DMS153 (cell line): ENCODE measurements at regions not wholly inside any gene's neighbourhood (a gene's known extent, or its start where the extent isn't known, plus 50 kb on each side); places are given as distances from the start of the nearest gene placed in this dataset.
A peak's percentile ranks its signal among the peaks of the same experiment; 100 is the strongest.

Source experiments
- DNase-seq: peaks from one replicate; lab custom pipeline; 2025; lab: John Stamatoyannopoulos, UW

GRCh38 chr5:74122175-74122574 lies 496.2 kb downstream of the ARHGEF28 start:
- DNase-seq: no peak

- no peak for DNase-seq
These were observed 494.6 kb downstream of the ARHGEF28 start for GRCh38 chr5:74120585-74120984.

- no peak for DNase-seq
These were observed 492.1 kb downstream of the ARHGEF28 start for GRCh38 chr5:74118071-74118470.

- no peak for DNase-seq
These were observed 491.0 kb downstream of the ARHGEF28 start for GRCh38 chr5:74116984-74117383.

- DNase-seq: no peak
These were observed 490.3 kb downstream of the ARHGEF28 start for GRCh38 chr5:74116266-74116665.

GRCh38 chr5:74113927-74114326 lies 487.9 kb downstream of the ARHGEF28 start:
- DNase-seq: no peak

GRCh38 chr5:74113196-74113540 lies 487.2 kb downstream of the ARHGEF28 start:
- no peak for DNase-seq

GRCh38 chr5:74112372-74113195 lies 486.6 kb downstream of the ARHGEF28 start:
- peak; percentile 79 for DNase-seq

GRCh38 chr5:74111764-74112163 lies 485.8 kb downstream of the ARHGEF28 start:
- no peak for DNase-seq

GRCh38 chr5:74109344-74109743 lies 483.3 kb downstream of the ARHGEF28 start:
- no peak for DNase-seq

GRCh38 chr5:74107899-74108298 lies 481.9 kb downstream of the ARHGEF28 start:
- no peak for DNase-seq

- no peak for DNase-seq
These were observed 479.3 kb downstream of the ARHGEF28 start for GRCh38 chr5:74105126-74105780.

- no peak for DNase-seq
These were observed 477.4 kb downstream of the ARHGEF28 start for GRCh38 chr5:74103131-74104023.

- no peak for DNase-seq
These were observed 474.3 kb downstream of the ARHGEF28 start for GRCh38 chr5:74100268-74100665.

- no peak for DNase-seq
These were observed 473.7 kb downstream of the ARHGEF28 start for GRCh38 chr5:74099538-74100267.

GRCh38 chr5:74098941-74099340 lies 472.9 kb downstream of the ARHGEF28 start:
- no peak for DNase-seq

GRCh38 chr5:74098456-74098855 lies 472.5 kb downstream of the ARHGEF28 start:
- no peak for DNase-seq

- DNase-seq: no peak
These were observed 470.3 kb downstream of the ARHGEF28 start for GRCh38 chr5:74096325-74096724.

- no peak for DNase-seq
These were observed 469.9 kb downstream of the ARHGEF28 start for GRCh38 chr5:74095871-74096270.

GRCh38 chr5:74094782-74095108 lies 468.7 kb downstream of the ARHGEF28 start:
- DNase-seq: no peak

- no peak for DNase-seq
These were observed 468.2 kb downstream of the ARHGEF28 start for GRCh38 chr5:74094096-74094781.
